ENCODE measurements at regions not wholly inside any gene's neighbourhood (a gene's known extent, or its start where the extent isn't known, plus 50 kb on each side); places are given as distances from the start of the nearest gene placed in this dataset.

DNA sequence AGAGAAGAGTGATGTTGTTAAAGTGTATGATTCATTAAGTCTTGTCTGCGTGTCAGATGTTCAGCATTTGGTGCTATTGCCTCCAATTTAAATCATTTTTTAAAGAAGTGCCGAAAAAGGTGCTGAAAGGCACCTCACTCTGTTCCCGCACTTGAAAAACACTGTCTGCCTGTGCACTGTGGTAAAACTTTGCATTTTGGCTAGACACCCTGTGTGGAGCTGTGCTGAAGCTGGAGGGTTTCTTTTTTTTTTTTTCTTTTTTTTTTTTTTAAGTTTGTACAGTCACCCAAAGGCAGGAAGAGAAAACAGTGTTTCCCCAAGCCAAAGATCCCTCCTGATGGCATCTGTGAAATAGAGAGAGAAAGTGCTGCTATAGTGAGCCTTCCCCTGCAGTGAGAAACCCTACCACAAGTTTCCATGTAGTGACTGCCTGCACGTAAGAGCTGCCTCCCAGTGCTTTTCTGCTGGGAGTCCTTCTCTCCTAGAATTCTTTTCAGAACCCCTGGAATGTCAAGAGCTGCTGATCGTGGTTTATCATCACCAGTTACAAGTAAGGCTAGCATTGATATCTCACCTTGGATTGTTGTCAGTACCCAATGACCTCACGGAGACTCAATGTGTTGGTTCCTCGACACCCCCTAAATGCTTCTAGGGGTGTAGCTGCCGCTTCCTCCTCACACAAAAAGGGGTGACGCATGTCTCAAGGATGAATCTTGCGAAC, 116.0 kb upstream of the SOX9 start:
- H3K27me3 Mint-ChIP-seq (ENCODE audit: low read depth): no peaks in the 10 kb centered on the region
- CTCF ChIA-PET: no interaction called here
- H3K27ac Mint-ChIP-seq: no peak overlapping the region
- H3K4me3 Mint-ChIP-seq: no peak overlapping the region
- DNase-seq (ENCODE audit: low spot score): no peak
- H3K4me1 Mint-ChIP-seq: peaks cover 12% of the 10 kb centered on the region
- POLR2A ChIA-PET: no interaction called here
- no peak for TF ChIP-seq HMGA2 (CRISPR knock-in tag; IDR thresholded peaks at IDR 0.05)
- TF ChIP-seq, protein P1, sequence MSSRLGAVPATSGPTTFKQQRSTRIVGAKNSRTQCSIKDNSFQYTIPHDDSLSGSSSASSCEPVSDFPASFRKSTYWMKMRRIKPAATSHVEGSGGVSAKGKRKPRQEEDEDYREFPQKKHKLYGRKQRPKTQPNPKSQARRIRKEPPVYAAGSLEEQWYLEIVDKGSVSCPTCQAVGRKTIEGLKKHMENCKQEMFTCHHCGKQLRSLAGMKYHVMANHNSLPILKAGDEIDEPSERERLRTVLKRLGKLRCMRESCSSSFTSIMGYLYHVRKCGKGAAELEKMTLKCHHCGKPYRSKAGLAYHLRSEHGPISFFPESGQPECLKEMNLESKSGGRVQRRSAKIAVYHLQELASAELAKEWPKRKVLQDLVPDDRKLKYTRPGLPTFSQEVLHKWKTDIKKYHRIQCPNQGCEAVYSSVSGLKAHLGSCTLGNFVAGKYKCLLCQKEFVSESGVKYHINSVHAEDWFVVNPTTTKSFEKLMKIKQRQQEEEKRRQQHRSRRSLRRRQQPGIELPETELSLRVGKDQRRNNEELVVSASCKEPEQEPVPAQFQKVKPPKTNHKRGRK (CRISPR knock-in tag; IDR thresholded peaks at IDR 0.05; ENCODE audit: borderline replicate concordance): no peak
- TF ChIP-seq NR1H2 (CRISPR knock-in tag; IDR thresholded peaks at IDR 0.05): no peak
- TF ChIP-seq HMGXB4 (CRISPR knock-in tag; IDR thresholded peaks at IDR 0.05): no peak
- no peak for TF ChIP-seq GABPB1 (CRISPR knock-in tag; IDR thresholded peaks at IDR 0.05)
- no peak for TF ChIP-seq CREM (CRISPR knock-in tag; IDR thresholded peaks at IDR 0.05)
- TF ChIP-seq NFE2L1 (CRISPR knock-in tag; IDR thresholded peaks at IDR 0.05): no peak
- TF ChIP-seq SP1 (CRISPR knock-in tag; conservative IDR thresholded peaks at IDR 0.05): no peak
- TF ChIP-seq FOXP1 (CRISPR knock-in tag; IDR thresholded peaks at IDR 0.05; ENCODE audit: borderline replicate concordance): no peak
- no peaks in the 10 kb centered on the region for H3K36me3 Mint-ChIP-seq
- H3K9me3 Mint-ChIP-seq: no peaks in the 10 kb centered on the region
- no peak for ATAC-seq

GRCh38 chr17:72005332-72006163, 115.3 kb upstream of the SOX9 start:
- TF ChIP-seq SOX15 (CRISPR knock-in tag; IDR thresholded peaks at IDR 0.05) (no peak), HMGA2 (CRISPR knock-in tag; IDR thresholded peaks at IDR 0.05) (no peak), ATF3 (CRISPR knock-in tag; conservative IDR thresholded peaks at IDR 0.05) (no peak), ESRRA (CRISPR knock-in tag; IDR thresholded peaks at IDR 0.05; ENCODE audit: borderline replicate concordance) (no peak), ZNF219 (CRISPR knock-in tag; IDR thresholded peaks at IDR 0.05; ENCODE audit: borderline replicate concordance) (no peak), CREB1 (CRISPR knock-in tag; IDR thresholded peaks at IDR 0.05) (no peak), ZNF416 (CRISPR knock-in tag; IDR thresholded peaks at IDR 0.05) (no peak), CREM (CRISPR knock-in tag; IDR thresholded peaks at IDR 0.05) (no peak), JAZF1 (CRISPR knock-in tag; IDR thresholded peaks at IDR 0.05) (no peak), ETV6 (CRISPR knock-in tag; IDR thresholded peaks at IDR 0.05) (no peak), CBFB (CRISPR knock-in tag; IDR thresholded peaks at IDR 0.05; ENCODE audit: low read depth) (no peak), ZNF423 (CRISPR knock-in tag; IDR thresholded peaks at IDR 0.05) (no peak), IRF2 (CRISPR knock-in tag; IDR thresholded peaks at IDR 0.05; ENCODE audit: borderline replicate concordance, low read depth) (no peak)
- TF ChIP-seq, protein P2, sequence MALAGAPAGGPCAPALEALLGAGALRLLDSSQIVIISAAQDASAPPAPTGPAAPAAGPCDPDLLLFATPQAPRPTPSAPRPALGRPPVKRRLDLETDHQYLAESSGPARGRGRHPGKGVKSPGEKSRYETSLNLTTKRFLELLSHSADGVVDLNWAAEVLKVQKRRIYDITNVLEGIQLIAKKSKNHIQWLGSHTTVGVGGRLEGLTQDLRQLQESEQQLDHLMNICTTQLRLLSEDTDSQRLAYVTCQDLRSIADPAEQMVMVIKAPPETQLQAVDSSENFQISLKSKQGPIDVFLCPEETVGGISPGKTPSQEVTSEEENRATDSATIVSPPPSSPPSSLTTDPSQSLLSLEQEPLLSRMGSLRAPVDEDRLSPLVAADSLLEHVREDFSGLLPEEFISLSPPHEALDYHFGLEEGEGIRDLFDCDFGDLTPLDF (CRISPR knock-in tag; IDR thresholded peaks at IDR 0.05): no peak
- H3K4me1 Mint-ChIP-seq: peaks cover 7% of the 10 kb centered on the region
- ChIA-PET POLR2A (no interaction called here), CTCF (no interaction called here)
- no peaks in the 10 kb centered on the region for H3K27me3 Mint-ChIP-seq (ENCODE audit: low read depth)
- H3K9me3 Mint-ChIP-seq: no peaks in the 10 kb centered on the region
- H3K27ac Mint-ChIP-seq: no peak overlapping the region
- no peaks in the 10 kb centered on the region for H3K36me3 Mint-ChIP-seq
- H3K4me3 Mint-ChIP-seq: no peak overlapping the region
- no peak for DNase-seq (ENCODE audit: low spot score)
- ATAC-seq: no peak
